ENCODE measurements at regions not wholly inside any gene's neighbourhood (a gene's known extent, or its start where the extent isn't known, plus 50 kb on each side); places are given as distances from the start of the nearest gene placed in this dataset.
"Not testable (repeated sequence)": the region's sequence is repeated elsewhere in the genome, so short reads cannot be mapped to it uniquely, and the experiment has no call there.

- not testable (repeated sequence) for DNase-seq
These were observed 322.6 kb downstream of the THBS2 start for GRCh38 chr6:168931072-168931471.

GRCh38 chr6:168929871-168930450 lies 323.7 kb downstream of the THBS2 start:
- no peak for DNase-seq

DNA sequence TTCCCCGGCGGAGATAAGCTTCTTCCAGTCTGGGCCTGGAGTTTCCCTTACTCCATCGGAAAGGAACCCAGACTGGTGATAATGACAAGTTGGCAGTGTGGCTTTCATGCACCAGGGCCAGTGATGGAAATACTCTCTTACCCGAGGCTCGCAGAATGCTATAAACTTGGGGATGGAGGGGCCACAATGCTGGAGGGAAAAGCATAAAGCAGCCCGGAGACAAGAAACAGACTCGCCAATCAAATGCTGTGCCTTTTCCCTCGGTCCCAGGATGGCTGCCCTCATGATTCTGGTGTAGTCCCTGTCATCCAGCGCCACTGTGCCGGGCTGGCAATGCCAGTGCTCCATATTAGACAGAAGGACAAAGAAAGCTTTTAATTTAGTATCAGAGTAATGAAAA lies 325.6 kb downstream of the THBS2 start:
- DNase-seq: no peak

DNA sequence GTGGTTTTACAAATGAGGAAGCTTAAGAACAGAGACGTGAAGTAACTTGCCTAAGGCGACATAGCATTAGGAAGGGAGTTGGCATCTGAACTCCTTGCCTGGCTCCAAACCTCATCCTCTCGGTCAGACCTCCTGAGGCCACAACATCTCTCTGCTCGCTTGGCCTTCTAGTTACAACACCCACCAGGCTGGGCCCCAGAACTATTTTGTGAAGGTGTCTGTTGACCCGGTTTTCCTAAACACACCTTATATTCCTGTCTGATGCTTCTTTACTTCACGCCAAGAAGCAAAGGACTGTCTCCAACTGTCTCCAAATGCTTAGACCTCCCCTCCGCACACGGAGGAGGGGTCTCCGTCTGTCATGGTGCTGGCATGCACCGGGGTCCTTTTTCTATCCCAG lies 326.6 kb downstream of the THBS2 start:
- no peak for DNase-seq

DNA sequence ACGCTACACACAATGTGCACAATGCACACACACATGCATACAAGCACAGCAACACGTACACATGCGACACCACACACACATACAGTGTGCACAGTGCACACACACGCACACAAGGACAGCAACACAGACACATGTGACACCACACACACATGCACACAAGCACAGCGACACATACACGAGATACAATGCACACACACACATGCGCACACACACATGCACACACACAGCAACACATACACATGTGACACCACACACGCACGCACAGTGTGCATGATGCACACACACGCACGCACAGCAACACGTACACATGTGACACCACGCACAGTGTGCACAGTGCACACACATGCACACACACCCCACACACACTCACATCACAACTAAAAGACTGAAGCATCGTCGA lies 327.3 kb downstream of the THBS2 start:
- no peak for DNase-seq

- no peak for DNase-seq
These were observed 328.0 kb downstream of the THBS2 start for GRCh38 chr6:168925671-168926070.

- DNase-seq: no peak
These were observed 330.5 kb downstream of the THBS2 start for GRCh38 chr6:168923171-168923570.

DNA sequence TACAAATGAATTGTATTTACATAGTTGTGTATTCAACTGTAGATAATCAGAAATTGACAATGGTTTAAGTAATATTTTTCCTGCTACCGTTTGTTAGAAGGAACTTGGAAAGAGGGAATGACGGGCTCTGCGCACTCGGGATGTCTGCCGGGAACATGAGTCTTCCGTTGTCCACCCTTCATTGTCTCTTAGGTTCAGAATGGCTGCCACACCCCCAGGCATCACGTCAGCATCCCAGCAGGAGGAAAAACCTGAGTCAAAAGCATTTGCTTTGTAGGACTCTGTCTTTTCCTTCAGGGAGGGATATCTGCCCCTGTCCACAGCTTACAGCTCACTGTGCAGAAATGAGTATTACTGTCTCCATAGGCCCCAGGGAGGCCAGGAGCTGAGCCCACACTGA lies 331.2 kb downstream of the THBS2 start:
- no peak for DNase-seq

- DNase-seq: no peak
These were observed 333.4 kb downstream of the THBS2 start for GRCh38 chr6:168920289-168920688.

DNA sequence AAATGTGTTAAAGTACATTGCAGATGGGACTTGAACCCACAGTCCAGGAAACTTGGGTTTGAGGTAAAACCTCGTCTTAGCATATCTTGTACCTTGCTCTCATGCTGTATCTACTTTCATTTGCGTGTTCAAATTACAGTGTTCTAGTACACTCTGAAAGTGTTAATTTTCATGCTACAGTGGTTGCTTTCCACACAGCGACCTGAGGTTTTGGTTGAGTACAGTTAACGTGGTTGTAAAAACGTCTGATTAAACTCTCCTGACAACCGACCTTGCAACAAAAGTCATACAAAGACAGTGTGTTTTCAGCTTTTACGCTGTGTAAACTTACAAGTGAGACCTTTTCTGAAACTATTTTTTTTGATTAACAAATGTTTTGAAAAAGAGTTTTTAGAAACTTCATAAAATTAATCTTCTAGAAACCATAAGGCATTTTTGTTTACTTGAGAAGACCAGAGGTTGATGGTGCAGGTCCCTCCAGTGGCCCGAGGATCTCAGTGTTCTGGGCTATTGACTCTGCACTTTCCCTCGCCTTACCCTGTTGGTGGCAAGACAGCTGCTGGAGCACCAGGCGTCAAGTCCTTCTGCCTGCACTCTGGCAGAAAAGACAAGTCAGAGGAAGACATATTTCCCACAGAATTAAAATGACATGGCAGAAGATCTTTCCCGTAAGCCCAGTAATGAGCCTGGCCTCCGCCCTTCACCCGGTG lies 334.0 kb downstream of the THBS2 start:
- no peak for DNase-seq

DNA sequence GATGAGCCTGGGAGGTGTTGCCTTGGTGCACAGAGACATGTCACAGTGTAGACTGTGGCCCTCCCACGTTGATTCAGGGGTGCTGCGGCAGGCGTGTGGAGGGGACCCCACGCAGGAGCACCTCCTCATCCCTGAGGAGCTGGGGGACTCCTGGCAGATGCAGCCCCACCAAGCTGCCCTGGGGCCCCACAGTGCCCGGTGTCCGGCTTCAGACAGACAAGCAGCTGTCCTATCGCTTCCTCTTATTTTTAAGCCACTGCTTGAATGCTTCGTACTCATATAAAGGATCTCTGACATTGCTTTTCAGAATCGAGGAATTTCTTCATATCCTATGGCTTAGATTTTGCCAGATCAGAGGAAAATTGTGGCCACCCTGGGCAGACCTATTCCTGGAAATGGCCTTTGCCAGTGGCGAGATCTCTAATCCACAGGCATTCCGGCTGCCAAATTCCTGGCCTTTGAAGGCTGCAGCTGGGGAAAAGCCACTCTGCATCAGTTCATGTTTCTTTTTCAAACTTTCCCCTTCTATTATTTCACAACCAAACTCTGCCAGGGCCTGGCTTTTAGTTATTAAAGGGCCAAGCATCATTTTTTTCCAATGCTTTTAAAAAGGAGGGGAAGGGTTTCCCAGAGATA lies 337.0 kb downstream of the THBS2 start:
- DNase-seq: no peak

- DNase-seq: no peak
These were observed 337.8 kb downstream of the THBS2 start for GRCh38 chr6:168915855-168916254.

DNA sequence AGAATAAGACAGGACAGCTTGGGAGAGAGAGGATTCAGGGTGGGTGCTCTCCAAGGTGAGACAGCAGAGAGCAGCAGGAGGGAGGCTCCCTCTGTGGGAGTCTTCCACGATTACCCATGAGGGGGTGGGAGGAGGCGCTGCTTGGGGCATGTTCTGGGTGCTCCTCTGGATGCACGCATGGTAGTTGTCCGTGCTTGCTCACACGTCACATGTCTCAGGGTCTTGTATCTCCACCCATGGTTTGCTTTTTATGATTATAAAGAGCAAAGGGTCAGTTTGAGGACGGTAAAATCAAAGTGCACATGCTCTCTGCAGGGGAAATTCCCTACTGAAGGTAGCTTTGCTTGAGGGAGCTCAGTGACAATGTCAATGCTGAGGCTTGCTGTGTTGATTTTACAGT lies 338.4 kb downstream of the THBS2 start:
- no peak for DNase-seq

DNA sequence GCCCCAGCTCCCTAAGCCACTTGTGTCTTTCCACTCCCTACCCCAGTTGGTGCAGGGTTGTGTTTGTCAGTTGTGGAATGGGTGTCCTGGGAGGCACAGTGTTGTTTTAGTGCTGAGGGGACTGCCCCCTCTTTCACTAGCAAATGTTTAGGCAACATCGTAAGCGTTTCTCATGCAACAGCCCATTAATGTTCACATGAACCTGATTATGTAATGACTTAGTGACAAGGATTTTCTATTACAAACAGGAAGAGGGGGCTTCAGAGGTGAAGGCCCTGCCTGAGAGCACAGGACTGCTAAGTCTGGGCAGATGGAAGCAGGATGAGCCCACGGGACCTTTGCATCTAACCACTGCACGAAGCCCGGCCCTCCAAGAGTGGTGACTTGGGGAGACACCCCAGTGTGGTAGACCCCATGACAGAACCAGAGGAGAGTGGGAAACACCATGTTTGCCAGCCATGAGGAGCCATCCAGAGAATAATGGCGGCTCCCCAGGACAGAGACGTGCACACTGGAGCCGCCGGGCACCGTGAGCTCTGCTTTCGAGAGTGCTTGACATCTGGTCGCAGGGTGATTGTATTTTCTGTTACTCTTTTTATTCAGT lies 339.7 kb downstream of the THBS2 start:
- no peak for DNase-seq

DNA sequence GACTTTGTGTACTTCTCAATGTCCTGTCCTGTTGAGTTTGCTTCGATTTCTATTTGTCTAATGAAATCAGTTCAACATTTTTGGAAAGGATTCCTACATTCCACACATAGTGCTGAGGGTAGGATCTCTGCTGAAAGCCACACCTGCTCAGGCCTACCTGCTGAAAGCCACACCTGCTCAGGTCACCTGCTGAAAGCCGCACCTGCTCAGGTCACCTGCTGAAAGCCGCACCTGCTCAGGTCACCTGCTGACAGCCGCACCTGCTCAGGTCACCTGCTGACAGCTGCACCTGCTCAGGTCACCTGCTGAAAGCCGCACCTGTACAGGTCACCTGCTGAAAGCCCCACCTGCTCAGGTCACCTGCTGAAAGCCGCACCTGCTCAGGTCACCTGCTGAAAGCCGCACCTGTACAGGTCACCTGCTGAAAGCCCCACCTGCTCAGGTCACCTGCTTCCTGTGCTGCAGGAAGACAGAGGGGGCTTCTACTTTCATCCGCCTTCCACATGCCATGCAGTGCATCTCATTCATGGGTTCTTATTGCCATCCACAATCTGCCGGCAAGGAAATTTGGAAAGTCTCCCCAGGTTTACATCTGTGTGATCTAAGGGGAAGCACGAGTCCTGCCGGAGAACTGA lies 340.3 kb downstream of the THBS2 start:
- DNase-seq: not testable (repeated sequence)

GRCh38 chr6:168909288-168909687 lies 344.4 kb downstream of the THBS2 start:
- DNase-seq: no peak

DNA sequence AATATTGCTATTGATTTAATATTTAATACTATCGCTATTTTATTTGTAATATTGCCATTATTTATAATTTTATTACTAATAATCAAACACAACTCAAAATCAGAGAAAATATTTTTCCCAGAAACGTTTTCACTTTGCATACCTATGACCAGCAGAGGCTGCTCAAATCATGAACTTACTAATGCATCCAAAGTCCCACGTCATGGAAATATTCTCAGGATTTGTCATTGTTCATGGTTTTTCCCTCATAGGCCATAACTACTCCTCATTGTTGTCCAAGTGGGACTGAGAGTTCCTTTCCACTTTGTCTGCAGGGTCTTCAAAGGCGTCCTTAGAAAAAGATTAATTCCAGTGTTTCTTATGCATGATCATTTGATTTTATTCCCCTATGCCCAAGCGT lies 344.8 kb downstream of the THBS2 start:
- no peak for DNase-seq

DNA sequence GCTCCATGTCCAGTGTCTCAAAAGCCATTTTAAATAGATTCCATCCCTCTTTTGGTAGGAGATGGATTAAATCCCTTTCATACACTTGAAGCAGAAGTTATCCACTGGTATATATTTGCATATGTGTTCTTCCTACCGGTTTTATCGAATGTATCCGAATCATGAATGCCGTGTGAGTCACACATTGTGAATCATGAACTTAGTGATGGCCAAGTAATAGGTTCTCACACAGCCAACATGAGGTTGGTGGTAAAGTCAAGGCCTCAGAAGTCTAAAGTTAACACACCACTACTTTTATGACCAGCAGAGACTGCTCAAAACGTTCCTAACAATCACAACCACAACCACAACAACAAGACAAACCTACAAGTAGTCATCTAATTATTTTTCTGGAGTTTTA lies 345.5 kb downstream of the THBS2 start:
- no peak for DNase-seq

- no peak for DNase-seq
These were observed 347.3 kb downstream of the THBS2 start for GRCh38 chr6:168906391-168906790.

DNA sequence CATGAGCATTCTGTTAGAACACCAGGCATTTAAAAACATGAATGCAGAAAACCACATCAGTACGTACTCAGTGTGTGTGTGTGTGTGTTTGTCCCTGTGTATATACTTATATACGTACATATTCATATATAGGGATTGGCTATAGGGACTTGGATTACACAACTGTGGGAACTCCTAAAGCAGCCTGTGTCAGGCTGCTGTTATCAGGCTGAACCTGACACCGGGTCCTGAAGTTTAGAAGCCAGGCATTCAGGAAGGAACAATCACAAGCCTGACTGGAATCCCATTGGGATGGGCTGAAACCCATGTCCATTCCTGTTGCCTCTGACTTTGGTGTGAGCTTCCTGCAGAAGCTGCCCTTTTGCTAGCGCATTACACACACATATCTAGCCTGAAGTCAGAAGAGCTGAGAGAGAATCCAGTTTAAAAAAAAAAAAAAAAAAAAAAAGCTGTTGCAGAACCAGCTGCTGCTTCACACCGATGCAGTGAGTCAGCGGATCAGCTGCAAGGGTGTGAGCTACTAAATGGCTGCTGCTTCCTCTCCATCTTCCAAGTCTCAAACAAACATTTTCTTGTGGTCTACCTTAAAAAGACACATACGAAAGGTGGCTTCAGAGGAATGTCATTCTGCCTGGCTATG lies 348.1 kb downstream of the THBS2 start:
- no peak for DNase-seq

DNA sequence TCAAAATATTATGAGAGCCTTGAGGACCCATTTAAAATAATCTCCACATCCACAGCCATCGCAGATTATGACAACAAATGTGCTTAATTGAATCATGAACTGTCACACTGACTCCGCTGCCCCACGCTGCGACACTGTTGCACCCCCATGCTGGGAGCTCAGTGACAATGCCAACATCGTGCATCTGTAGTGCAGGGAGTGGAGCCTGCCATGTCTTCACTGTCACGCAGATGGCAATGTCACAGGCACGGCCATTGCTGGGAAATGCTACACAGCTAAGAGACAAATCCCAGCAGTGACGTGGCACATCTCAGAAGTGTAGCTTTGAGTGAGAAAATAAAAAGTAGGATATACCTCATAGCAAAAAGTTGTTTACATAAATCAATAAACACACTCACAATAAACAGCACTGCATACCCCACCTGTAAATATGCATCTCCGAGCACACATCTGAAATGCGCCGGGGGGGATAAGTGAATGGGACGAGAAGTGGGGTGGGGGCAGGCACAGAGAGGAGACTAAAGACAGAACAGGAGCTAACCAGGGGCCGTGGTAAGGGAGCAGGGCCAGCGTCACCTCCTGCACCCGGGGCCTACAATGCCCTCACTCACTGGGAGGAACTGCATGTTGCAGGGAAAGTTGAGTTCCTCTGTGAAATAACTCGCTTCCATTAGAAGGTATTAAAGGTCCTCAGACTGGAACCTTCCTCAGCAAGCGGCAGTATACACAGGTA lies 349.9 kb downstream of the THBS2 start:
- no peak for DNase-seq

DNA sequence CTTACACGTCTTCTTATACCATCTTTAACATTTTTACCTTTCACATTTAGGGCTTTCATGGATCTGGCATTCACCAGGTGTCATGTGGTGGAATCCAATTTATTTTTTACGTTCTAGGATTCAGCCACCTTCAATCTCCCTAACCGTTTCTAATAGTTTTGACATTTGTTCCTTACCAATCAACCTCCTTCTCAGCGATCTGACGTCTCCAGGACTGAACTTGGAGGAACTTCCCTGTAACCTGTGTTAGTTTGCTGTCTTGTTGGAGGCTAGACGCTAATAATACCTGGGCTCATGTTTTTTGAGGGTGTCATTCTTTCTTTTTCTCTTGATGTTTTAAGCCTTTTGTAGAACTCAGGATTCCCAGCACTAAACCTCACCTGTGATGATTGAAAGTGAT lies 351.6 kb downstream of the THBS2 start:
- DNase-seq: no peak

Measured in NCI-H1930 (cell line).